ENCODE measurements at regions not wholly inside any gene's neighbourhood (a gene's known extent, or its start where the extent isn't known, plus 50 kb on each side); places are given as distances from the start of the nearest gene placed in this dataset.

DNA sequence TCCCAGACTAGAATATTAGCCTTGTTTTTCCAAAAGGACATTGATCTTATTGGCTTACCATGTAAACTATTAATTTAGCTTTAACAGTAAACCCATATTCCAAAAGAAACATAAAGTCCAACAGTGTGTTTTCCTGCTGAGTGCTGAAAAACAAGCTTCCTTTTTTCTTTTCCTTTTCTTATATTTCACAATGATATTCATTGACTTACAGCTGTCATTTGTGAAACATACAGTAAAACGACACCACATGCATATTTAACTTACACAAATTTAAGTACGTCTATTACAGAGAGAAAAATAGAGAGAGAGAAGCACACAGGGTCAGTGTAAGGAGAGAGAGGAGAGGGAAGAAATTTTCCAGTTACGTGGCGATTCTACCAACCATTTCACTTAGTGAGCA lies 543.9 kb upstream of the JARID2 start (continued):
- TF ChIP-seq ZNF202 (tag by site-specific recombination; IDR thresholded peaks at IDR 0.05; ENCODE audit: borderline replicate concordance) (no peak), ZNF585B (tag by site-specific recombination; IDR thresholded peaks at IDR 0.05) (no peak)

GRCh38 chr6:14702678-14703077 lies 543.2 kb upstream of the JARID2 start:
- Histone ChIP-seq H3K36me3 (ENCODE audit: control insufficient read depth in 2 of 2, insufficient read depth in 1 of 2, low read length in 2 of 2) (no peaks in the 10 kb centered on the region), H3K27ac (ENCODE audit: extremely low read depth, low read depth, low read length) (no peak overlapping the region), H3K9me3 (ENCODE audit: control insufficient read depth, insufficient read depth, low read depth, low read length) (no peaks in the 10 kb centered on the region), H3K4me3 (ENCODE audit: low read depth, low read length) (no peak overlapping the region), H3K4me1 (ENCODE audit: control insufficient read depth, insufficient read depth, low read length) (no peaks in the 10 kb centered on the region)
- TF ChIP-seq ZBTB17 (tag by site-specific recombination; IDR thresholded peaks at IDR 0.05) (no peak), ZNF266 (tag by site-specific recombination; IDR thresholded peaks at IDR 0.05; ENCODE audit: low read depth) (no peak), KLF7 (tag by site-specific recombination; IDR thresholded peaks at IDR 0.05; ENCODE audit: borderline replicate concordance) (no peak), ZNF596 (tag by site-specific recombination; IDR thresholded peaks at IDR 0.05) (peak; percentile 91)
- CTCF ChIA-PET: no interaction called here
- POLR2A ChIA-PET: no interaction called here

DNA sequence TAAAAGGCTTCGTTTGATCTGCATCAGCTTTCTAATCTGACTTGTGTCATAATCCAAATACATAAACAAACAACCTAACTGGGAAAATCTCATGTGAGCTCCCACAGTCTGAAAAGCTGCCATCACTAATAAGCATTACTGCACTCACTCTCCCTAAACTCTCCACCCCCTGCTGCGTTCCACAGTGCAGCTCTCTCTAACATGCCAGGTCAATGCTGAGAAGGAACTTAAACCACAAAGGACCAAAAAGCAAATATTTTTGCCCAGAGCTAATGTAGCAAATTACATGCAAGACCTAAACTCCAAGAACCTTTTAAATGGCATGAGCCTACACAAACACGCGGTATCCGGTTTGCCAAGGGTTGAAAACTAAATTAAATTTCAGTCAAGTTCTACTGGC lies 542.3 kb upstream of the JARID2 start:
- TF ChIP-seq ZNF514 (tag by site-specific recombination; IDR thresholded peaks at IDR 0.05) (no peak), ZIC2 (tag by site-specific recombination; IDR thresholded peaks at IDR 0.05) (peak; percentile 53), ZNF341 (tag by site-specific recombination; IDR thresholded peaks at IDR 0.05; ENCODE audit: low read depth) (no peak), ZNF132 (tag by site-specific recombination; IDR thresholded peaks at IDR 0.05; ENCODE audit: borderline replicate concordance) (no peak), ZNF596 (tag by site-specific recombination; IDR thresholded peaks at IDR 0.05) (no peak)
- TF ChIP-seq, protein P1, sequence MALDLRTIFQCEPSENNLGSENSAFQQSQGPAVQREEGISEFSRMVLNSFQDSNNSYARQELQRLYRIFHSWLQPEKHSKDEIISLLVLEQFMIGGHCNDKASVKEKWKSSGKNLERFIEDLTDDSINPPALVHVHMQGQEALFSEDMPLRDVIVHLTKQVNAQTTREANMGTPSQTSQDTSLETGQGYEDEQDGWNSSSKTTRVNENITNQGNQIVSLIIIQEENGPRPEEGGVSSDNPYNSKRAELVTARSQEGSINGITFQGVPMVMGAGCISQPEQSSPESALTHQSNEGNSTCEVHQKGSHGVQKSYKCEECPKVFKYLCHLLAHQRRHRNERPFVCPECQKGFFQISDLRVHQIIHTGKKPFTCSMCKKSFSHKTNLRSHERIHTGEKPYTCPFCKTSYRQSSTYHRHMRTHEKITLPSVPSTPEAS (tag by site-specific recombination; IDR thresholded peaks at IDR 0.05): no peak
- no peaks in the 10 kb centered on the region for H3K9me3 ChIP-seq (ENCODE audit: control insufficient read depth, insufficient read depth, low read depth, low read length)
- no peak overlapping the region for H3K4me3 ChIP-seq (ENCODE audit: low read depth, low read length)
- H3K36me3 ChIP-seq (ENCODE audit: control insufficient read depth in 2 of 2, insufficient read depth in 1 of 2, low read length in 2 of 2): no peaks in the 10 kb centered on the region
- CTCF ChIA-PET: no interaction called here
- H3K4me1 ChIP-seq (ENCODE audit: control insufficient read depth, insufficient read depth, low read length): no peaks in the 10 kb centered on the region
- H3K27ac ChIP-seq (ENCODE audit: extremely low read depth, low read depth, low read length): no peak overlapping the region
- POLR2A ChIA-PET: no interaction called here

DNA sequence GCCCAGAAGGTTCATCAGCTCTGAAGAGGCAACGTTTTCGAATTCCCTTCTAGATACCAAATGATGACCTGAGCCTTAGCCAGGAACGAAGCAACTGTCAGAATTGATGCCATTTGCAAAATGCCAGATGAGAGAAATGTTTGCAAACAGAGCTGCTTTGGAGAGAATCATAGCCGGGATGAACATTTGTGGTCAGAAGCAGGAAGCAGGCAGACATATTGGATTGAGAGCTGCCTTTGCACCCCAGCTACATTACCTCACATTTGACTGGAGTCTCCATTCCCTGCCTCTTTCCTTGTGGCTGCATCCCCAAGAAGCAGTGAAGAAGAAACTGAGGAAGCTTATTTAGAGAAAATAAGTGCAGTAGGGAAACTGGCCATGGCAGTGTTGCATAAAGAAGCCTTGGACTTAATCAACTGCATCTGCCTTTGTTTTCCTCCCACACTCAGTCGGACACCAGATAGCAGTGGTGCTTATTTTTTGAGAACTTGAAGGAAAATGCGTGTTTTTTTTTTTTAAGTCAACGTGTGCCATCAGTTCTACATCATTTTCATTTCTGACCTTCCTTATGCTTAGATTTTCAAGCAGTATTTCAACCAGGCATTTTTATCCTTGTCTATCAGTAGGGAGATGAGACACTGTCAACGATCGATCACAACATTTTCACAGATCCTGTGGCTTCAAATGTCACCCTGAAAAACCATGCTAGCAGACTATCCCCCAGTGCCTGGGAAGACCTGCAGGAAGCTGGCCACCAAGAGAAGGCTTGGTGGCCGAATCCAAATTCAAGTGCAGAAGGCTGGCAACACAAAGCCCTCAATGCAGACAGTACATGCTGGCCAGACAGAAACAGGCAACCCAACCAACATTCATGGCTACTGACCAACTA lies 541.2 kb upstream of the JARID2 start:
- Histone ChIP-seq H3K4me1 (ENCODE audit: control insufficient read depth, insufficient read depth, low read length) (no peaks in the 10 kb centered on the region), H3K4me3 (ENCODE audit: low read depth, low read length) (no peak overlapping the region), H3K27ac (ENCODE audit: extremely low read depth, low read depth, low read length) (no peak overlapping the region), H3K9me3 (ENCODE audit: control insufficient read depth, insufficient read depth, low read depth, low read length) (no peaks in the 10 kb centered on the region), H3K36me3 (ENCODE audit: control insufficient read depth in 2 of 2, insufficient read depth in 1 of 2, low read length in 2 of 2) (no peaks in the 10 kb centered on the region)
- TF ChIP-seq KLF1 (tag by site-specific recombination; IDR thresholded peaks at IDR 0.05) (no peak), PRDM6 (tag by site-specific recombination; IDR thresholded peaks at IDR 0.05) (no peak), ZNF488 (tag by site-specific recombination; IDR thresholded peaks at IDR 0.05) (no peak), TCF7L2 (IDR thresholded peaks at IDR 0.05; ENCODE audit: borderline replicate concordance, low read depth, low read length) (no peak)
- TF ChIP-seq, protein P2, sequence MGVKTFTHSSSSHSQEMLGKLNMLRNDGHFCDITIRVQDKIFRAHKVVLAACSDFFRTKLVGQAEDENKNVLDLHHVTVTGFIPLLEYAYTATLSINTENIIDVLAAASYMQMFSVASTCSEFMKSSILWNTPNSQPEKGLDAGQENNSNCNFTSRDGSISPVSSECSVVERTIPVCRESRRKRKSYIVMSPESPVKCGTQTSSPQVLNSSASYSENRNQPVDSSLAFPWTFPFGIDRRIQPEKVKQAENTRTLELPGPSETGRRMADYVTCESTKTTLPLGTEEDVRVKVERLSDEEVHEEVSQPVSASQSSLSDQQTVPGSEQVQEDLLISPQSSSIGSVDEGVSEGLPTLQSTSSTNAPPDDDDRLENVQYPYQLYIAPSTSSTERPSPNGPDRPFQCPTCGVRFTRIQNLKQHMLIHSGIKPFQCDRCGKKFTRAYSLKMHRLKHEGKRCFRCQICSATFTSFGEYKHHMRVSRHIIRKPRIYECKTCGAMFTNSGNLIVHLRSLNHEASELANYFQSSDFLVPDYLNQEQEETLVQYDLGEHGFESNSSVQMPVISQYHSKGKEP (tag by site-specific recombination; IDR thresholded peaks at IDR 0.05): no peak
- ChIA-PET CTCF (no interaction called here), POLR2A (no interaction called here)
